Progenitor cell of endocrine pancreas (in vitro differentiated cells): ENCODE measurements at regions not wholly inside any gene's neighbourhood (a gene's known extent, or its start where the extent isn't known, plus 50 kb on each side); places are given as distances from the start of the nearest gene placed in this dataset.

ENCODE experiments used
- DNase-seq: peaks from one replicate; pipeline ENCODE4 v3.0.0; 2021; ENCODE audit warnings: low spot score; ENCODE audit not compliant: unreplicated experiment
- H3K27ac Mint-ChIP-seq: 2 replicates; pipeline ENCODE4 v1.8.0; 2021; ENCODE audit warnings: mild to moderate bottlenecking, moderate library complexity, mixed read lengths
- H3K27me3 Mint-ChIP-seq: 2 replicates; pipeline ENCODE4 v1.8.0; 2021; ENCODE audit warnings: mixed read lengths
- H3K36me3 Mint-ChIP-seq: 2 replicates; pipeline ENCODE4 v1.8.0; 2022; ENCODE audit warnings: mixed read lengths; ENCODE audit not compliant: insufficient read depth
- H3K4me1 Mint-ChIP-seq: 2 replicates; pipeline ENCODE4 v1.8.0; 2021; ENCODE audit warnings: low read depth, mixed read lengths
- H3K4me3 Mint-ChIP-seq: 2 replicates; pipeline ENCODE4 v1.8.0; 2021; ENCODE audit warnings: low read depth, mild to moderate bottlenecking, moderate library complexity, mixed read lengths
- H3K9me3 Mint-ChIP-seq: 2 replicates; pipeline ENCODE4 v1.8.0; 2021; ENCODE audit warnings: low read depth, mixed read lengths
- CTCF ChIP-seq: fragments of 200-600 bp; sonication (generic); IDR thresholded peaks from one replicate; pipeline ENCODE4 v1.5.0; 2021; ENCODE audit warnings: antibody characterized with exemption, mild to moderate bottlenecking; ENCODE audit not compliant: unreplicated experiment

- TF ChIP-seq CTCF: no peak
- Mint-ChIP-seq H3K27ac (no peak overlapping the region), H3K9me3 (no peaks in the 10 kb centered on the region), H3K36me3 (no peaks in the 10 kb centered on the region), H3K4me3 (no peak overlapping the region), H3K27me3 (peaks cover 3% of the 10 kb centered on the region), H3K4me1 (peaks cover 7% of the 10 kb centered on the region)
- DNase-seq: no peak
These were observed 324.7 kb downstream of the MYCN start for GRCh38 chr2:16264931-16265540.

- peaks cover 3% of the 10 kb centered on the region for H3K27me3 Mint-ChIP-seq
- no peak overlapping the region for H3K27ac Mint-ChIP-seq
- H3K9me3 Mint-ChIP-seq: no peaks in the 10 kb centered on the region
- H3K4me1 Mint-ChIP-seq: peaks cover 12% of the 10 kb centered on the region
- no peaks in the 10 kb centered on the region for H3K36me3 Mint-ChIP-seq
- DNase-seq: no peak
- TF ChIP-seq CTCF: no peak
- H3K4me3 Mint-ChIP-seq: no peak overlapping the region
These were observed 324.1 kb downstream of the MYCN start for GRCh38 chr2:16264491-16264890.

- DNase-seq: no peak
- Mint-ChIP-seq H3K4me1 (peaks cover 22% of the 10 kb centered on the region), H3K4me3 (no peak overlapping the region), H3K27ac (no peak overlapping the region), H3K9me3 (no peaks in the 10 kb centered on the region), H3K27me3 (peaks cover 3% of the 10 kb centered on the region), H3K36me3 (no peaks in the 10 kb centered on the region)
- TF ChIP-seq CTCF: no peak
These were observed 323.0 kb downstream of the MYCN start for GRCh38 chr2:16263241-16263890.

- no peak overlapping the region for H3K4me3 Mint-ChIP-seq
- no peaks in the 10 kb centered on the region for H3K36me3 Mint-ChIP-seq
- H3K9me3 Mint-ChIP-seq: no peaks in the 10 kb centered on the region
- no peak for TF ChIP-seq CTCF
- peaks cover 3% of the 10 kb centered on the region for H3K27me3 Mint-ChIP-seq
- no peak for DNase-seq
- no peak overlapping the region for H3K27ac Mint-ChIP-seq
- H3K4me1 Mint-ChIP-seq: peaks cover 29% of the 10 kb centered on the region
These were observed 322.3 kb downstream of the MYCN start for GRCh38 chr2:16262526-16263178.

- Mint-ChIP-seq H3K4me1 (peaks cover 31% of the 10 kb centered on the region), H3K36me3 (no peaks in the 10 kb centered on the region), H3K27me3 (peaks cover 3% of the 10 kb centered on the region), H3K4me3 (no peak overlapping the region), H3K27ac (no peak overlapping the region), H3K9me3 (no peaks in the 10 kb centered on the region)
- DNase-seq: no peak
- no peak for TF ChIP-seq CTCF
These were observed 321.4 kb downstream of the MYCN start for GRCh38 chr2:16261791-16262190.
